ENCODE measurements at regions not wholly inside any gene's neighbourhood (a gene's known extent, or its start where the extent isn't known, plus 50 kb on each side); places are given as distances from the start of the nearest gene placed in this dataset.

DNA sequence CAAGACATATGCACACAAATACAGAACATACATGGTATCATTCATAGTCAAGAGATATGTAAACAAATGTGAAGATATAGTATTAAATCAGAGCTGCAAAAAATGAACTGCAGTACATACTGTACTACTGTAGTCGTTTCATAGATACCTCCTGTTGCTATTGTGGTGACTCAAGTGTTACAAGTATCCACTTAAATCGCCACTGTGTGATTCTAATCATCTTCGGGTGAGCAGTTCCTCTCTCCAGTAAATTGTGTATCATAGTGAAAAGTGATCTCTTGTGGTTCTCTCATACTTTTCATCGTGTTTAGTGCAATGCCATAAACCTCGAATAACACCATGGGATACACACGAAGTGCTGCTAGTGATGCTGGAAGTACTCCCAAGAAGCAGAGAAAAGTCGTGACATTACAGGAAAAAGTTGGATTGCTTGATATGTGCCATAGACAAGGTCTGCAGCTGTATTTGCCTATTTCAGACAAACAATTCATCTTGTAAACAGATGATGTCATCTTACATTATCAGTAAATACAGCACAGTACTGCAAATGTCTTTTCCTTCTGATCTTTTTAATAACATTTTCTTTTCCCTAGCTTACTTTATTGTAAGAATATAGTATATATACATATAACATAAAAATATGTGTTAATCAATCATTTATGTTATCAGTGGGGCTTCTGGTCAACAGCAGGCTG lies 222.2 kb downstream of the BCL11A start:
- no peaks in the 10 kb centered on the region for H3K36me3 Mint-ChIP-seq (ENCODE audit: low read depth, unreplicated experiment)
- no peaks in the 10 kb centered on the region for H3K4me1 Mint-ChIP-seq (ENCODE audit: unreplicated experiment)
- no peak overlapping the region for H3K27ac Mint-ChIP-seq (ENCODE audit: unreplicated experiment)
- no peaks in the 10 kb centered on the region for H3K27me3 Mint-ChIP-seq (ENCODE audit: unreplicated experiment)
- no peak overlapping the region for H3K4me3 Mint-ChIP-seq (ENCODE audit: unreplicated experiment)
- no peaks in the 10 kb centered on the region for H3K9me3 Mint-ChIP-seq (ENCODE audit: unreplicated experiment)
- no peak for DNase-seq (ENCODE audit: low spot score)
- TF ChIP-seq, protein P1, sequence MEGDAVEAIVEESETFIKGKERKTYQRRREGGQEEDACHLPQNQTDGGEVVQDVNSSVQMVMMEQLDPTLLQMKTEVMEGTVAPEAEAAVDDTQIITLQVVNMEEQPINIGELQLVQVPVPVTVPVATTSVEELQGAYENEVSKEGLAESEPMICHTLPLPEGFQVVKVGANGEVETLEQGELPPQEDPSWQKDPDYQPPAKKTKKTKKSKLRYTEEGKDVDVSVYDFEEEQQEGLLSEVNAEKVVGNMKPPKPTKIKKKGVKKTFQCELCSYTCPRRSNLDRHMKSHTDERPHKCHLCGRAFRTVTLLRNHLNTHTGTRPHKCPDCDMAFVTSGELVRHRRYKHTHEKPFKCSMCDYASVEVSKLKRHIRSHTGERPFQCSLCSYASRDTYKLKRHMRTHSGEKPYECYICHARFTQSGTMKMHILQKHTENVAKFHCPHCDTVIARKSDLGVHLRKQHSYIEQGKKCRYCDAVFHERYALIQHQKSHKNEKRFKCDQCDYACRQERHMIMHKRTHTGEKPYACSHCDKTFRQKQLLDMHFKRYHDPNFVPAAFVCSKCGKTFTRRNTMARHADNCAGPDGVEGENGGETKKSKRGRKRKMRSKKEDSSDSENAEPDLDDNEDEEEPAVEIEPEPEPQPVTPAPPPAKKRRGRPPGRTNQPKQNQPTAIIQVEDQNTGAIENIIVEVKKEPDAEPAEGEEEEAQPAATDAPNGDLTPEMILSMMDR (IDR thresholded peaks at IDR 0.05; ENCODE audit: unreplicated experiment) = no peak

DNA sequence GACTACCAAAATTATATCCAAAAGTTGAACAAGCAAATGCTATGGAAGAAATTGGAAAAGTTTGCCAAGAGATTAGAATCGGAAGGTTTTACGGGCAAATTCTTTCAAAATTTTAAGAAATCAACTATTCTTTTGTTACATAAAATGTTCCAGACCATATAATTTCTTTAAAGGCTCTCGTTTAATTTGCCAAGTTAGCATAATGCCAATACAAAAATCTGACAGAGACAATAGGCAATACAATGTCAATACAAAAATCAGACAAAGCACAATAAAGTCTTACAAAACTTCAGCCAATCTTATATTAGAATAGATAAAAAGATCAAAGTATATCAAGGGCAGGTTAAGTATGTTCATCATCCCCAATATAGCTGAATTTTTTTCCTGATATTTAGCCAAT lies 224.2 kb downstream of the BCL11A start:
- H3K9me3 Mint-ChIP-seq (ENCODE audit: unreplicated experiment) = no peaks in the 10 kb centered on the region

DNA sequence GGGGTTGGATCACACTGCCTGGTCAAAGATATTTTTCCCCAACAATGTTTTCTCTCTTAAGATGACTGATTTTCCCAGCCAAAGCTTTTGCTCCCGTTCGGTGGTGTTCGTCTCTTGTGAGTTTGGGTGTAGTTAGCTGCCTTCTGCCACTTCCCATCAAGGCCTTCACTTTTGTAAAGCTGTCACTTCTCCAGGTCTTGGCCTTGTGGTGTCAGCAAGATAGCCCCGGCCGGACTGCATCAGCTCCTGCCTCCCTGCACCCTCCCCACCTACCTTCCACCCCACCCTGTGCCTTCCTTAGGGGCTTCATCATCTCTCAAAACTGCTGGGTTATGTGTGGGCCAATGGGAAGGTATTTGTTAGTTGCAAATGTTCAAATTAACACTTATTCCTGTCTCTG lies 228.9 kb downstream of the BCL11A start:
- Mint-ChIP-seq H3K27me3 (ENCODE audit: unreplicated experiment) (no peaks in the 10 kb centered on the region), H3K36me3 (ENCODE audit: low read depth, unreplicated experiment) (no peaks in the 10 kb centered on the region), H3K4me3 (ENCODE audit: unreplicated experiment) (no peak overlapping the region), H3K9me3 (ENCODE audit: unreplicated experiment) (no peaks in the 10 kb centered on the region), H3K4me1 (ENCODE audit: unreplicated experiment) (no peaks in the 10 kb centered on the region), H3K27ac (ENCODE audit: unreplicated experiment) (no peak overlapping the region)
- DNase-seq (ENCODE audit: low spot score) = no peak
- TF ChIP-seq, protein P1 (IDR thresholded peaks at IDR 0.05; ENCODE audit: unreplicated experiment) = no peak

More for the DNA sequence above, 224.2 kb downstream of the BCL11A start:
- no peaks in the 10 kb centered on the region for H3K27me3 Mint-ChIP-seq (ENCODE audit: unreplicated experiment)
- no peak overlapping the region for H3K4me3 Mint-ChIP-seq (ENCODE audit: unreplicated experiment)
- TF ChIP-seq, protein P1 (IDR thresholded peaks at IDR 0.05; ENCODE audit: unreplicated experiment) = no peak
- no peaks in the 10 kb centered on the region for H3K36me3 Mint-ChIP-seq (ENCODE audit: low read depth, unreplicated experiment)
- no peak for DNase-seq (ENCODE audit: low spot score)
- no peaks in the 10 kb centered on the region for H3K4me1 Mint-ChIP-seq (ENCODE audit: unreplicated experiment)
- no peak overlapping the region for H3K27ac Mint-ChIP-seq (ENCODE audit: unreplicated experiment)

DNA sequence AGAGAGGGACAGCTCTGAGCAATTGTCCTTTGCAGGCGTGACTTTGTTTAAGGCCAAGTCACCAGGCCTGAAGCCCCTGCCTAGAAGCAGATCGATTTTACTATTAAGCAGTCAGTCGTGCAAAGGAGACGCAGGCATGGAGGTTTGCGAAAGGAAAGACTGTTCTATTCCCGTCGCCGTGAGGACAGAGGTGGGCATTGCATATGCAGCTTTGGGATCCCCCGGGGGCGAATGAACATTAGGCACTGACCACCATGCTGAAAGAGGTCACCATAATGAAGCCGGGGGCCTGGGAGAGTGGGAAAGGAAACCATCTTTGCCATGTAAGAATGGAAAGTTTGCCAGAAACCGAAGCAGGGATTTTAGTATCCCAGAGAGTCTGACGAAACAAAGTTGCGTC lies 231.6 kb downstream of the BCL11A start:
- DNase-seq (ENCODE audit: low spot score) = no peak
- H3K27me3 Mint-ChIP-seq (ENCODE audit: unreplicated experiment) = peaks cover 1% of the 10 kb centered on the region
- H3K4me3 Mint-ChIP-seq (ENCODE audit: unreplicated experiment) = no peak overlapping the region
- H3K9me3 Mint-ChIP-seq (ENCODE audit: unreplicated experiment) = no peaks in the 10 kb centered on the region
- no peaks in the 10 kb centered on the region for H3K4me1 Mint-ChIP-seq (ENCODE audit: unreplicated experiment)
- H3K27ac Mint-ChIP-seq (ENCODE audit: unreplicated experiment) = no peak overlapping the region
- no peaks in the 10 kb centered on the region for H3K36me3 Mint-ChIP-seq (ENCODE audit: low read depth, unreplicated experiment)
- TF ChIP-seq, protein P1 (IDR thresholded peaks at IDR 0.05; ENCODE audit: unreplicated experiment) = no peak

DNA sequence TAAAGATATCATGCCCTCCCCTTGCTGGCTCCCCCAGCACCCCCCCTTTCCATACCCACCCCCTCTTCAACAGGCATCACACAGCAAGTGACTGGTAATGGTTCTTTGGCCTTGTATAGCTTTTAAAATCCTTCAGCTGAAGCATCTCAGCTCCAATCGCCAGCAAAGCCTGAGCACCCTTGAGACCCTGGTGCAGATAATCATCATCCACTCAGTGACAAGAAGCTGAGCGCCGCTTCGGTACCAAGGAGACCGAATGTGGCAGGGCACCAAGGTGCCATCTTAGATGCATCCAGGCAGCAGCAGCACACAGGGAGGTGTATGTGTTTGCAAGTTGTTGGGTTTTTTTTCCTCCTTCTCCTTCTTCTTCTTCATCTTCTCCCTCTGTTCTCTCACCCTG lies 232.7 kb downstream of the BCL11A start:
- no peak for DNase-seq (ENCODE audit: low spot score)
- TF ChIP-seq, protein P1 (IDR thresholded peaks at IDR 0.05; ENCODE audit: unreplicated experiment) = no peak
- H3K9me3 Mint-ChIP-seq (ENCODE audit: unreplicated experiment) = no peaks in the 10 kb centered on the region
- H3K27me3 Mint-ChIP-seq (ENCODE audit: unreplicated experiment) = peaks cover 1% of the 10 kb centered on the region
- no peaks in the 10 kb centered on the region for H3K36me3 Mint-ChIP-seq (ENCODE audit: low read depth, unreplicated experiment)
- no peak overlapping the region for H3K4me3 Mint-ChIP-seq (ENCODE audit: unreplicated experiment)
- no peaks in the 10 kb centered on the region for H3K4me1 Mint-ChIP-seq (ENCODE audit: unreplicated experiment)
- no peak overlapping the region for H3K27ac Mint-ChIP-seq (ENCODE audit: unreplicated experiment)
